GM23248 (cell line): ENCODE measurements at regions not wholly inside any gene's neighbourhood (a gene's known extent, or its start where the extent isn't known, plus 50 kb on each side); places are given as distances from the start of the nearest gene placed in this dataset.

ENCODE experiments used
- EZH2 ChIP-seq: fragments of 200-600 bp; sonication (generic); IDR thresholded peaks from 2 replicates; pipeline ENCODE4 v1.6.1; 2018; ENCODE audit warnings: antibody characterized with exemption, mild to moderate bottlenecking; ENCODE audit not compliant: insufficient read depth, poor library complexity, severe bottlenecking
- EZH2phosphoT487 ChIP-seq: fragments of 200-600 bp; sonication (generic); IDR thresholded peaks from 2 replicates; pipeline ENCODE4 v1.6.1; 2018; ENCODE audit warnings: antibody characterized with exemption, moderate library complexity, mild to moderate bottlenecking, low read depth; ENCODE audit not compliant: insufficient read depth

DNA sequence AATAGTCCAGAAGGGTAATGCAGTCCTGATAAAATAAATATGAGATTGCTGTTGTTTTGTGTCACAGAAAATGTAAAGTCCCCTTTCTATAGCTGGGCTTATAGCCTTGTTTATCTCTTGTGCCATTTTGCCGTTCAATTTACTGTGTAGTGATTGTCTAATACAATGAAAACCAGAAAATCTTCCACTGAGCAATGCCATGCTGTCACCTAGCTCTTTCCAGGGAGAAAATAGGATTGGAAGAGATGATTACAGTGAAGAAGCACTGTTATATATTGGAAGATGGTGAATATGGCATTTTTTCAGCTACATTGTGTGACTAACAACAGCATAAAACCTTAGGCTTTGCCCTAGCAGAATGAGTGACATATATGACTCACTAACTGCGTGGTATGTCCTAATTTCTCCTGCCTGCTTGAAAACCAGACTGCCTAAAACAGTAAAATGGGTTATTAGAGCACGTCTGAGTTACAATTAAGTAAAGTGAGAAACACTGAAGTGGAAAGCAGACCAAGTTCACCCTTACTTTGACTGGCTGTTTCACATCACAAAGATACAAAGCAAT is 332.4 kb upstream of the ZP4 start:
- TF ChIP-seq EZH2 (no peak), EZH2phosphoT487 (no peak)
